ENCODE measurements at regions not wholly inside any gene's neighbourhood (a gene's known extent, or its start where the extent isn't known, plus 50 kb on each side); places are given as distances from the start of the nearest gene placed in this dataset.
A peak's percentile ranks its signal among the peaks of the same experiment; 100 is the strongest.

- DNase-seq (ENCODE audit: low read depth): no peak
- TF ChIP-seq, protein P1, sequence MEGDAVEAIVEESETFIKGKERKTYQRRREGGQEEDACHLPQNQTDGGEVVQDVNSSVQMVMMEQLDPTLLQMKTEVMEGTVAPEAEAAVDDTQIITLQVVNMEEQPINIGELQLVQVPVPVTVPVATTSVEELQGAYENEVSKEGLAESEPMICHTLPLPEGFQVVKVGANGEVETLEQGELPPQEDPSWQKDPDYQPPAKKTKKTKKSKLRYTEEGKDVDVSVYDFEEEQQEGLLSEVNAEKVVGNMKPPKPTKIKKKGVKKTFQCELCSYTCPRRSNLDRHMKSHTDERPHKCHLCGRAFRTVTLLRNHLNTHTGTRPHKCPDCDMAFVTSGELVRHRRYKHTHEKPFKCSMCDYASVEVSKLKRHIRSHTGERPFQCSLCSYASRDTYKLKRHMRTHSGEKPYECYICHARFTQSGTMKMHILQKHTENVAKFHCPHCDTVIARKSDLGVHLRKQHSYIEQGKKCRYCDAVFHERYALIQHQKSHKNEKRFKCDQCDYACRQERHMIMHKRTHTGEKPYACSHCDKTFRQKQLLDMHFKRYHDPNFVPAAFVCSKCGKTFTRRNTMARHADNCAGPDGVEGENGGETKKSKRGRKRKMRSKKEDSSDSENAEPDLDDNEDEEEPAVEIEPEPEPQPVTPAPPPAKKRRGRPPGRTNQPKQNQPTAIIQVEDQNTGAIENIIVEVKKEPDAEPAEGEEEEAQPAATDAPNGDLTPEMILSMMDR (IDR thresholded peaks at IDR 0.05; ENCODE audit: insufficient read depth, low read depth, low read length, missing control alignments): no peak
- no peak overlapping the region for H3K4me3 ChIP-seq (ENCODE audit: low read length)
Observed at GRCh38 chr5:162624110-162624509, 556.5 kb downstream of the GABRG2 start.

- DNase-seq (ENCODE audit: low read depth): no peak
- no peak overlapping the region for H3K4me3 ChIP-seq (ENCODE audit: low read length)
- TF ChIP-seq, protein P1 (IDR thresholded peaks at IDR 0.05; ENCODE audit: insufficient read depth, low read depth, low read length, missing control alignments): no peak
Observed at GRCh38 chr5:162637481-162637880, 569.9 kb downstream of the GABRG2 start.

GRCh38 chr5:162638849-162639248 lies 571.3 kb downstream of the GABRG2 start:
- no peak for DNase-seq (ENCODE audit: low read depth)
- TF ChIP-seq, protein P1 (IDR thresholded peaks at IDR 0.05; ENCODE audit: insufficient read depth, low read depth, low read length, missing control alignments): no peak
- H3K4me3 ChIP-seq (ENCODE audit: low read length): no peak overlapping the region

GRCh38 chr5:162641142-162641813 lies 573.7 kb downstream of the GABRG2 start:
- TF ChIP-seq, protein P1 (IDR thresholded peaks at IDR 0.05; ENCODE audit: insufficient read depth, low read depth, low read length, missing control alignments): no peak
- H3K4me3 ChIP-seq (ENCODE audit: low read length): no peak overlapping the region
- DNase-seq (ENCODE audit: low read depth): no peak

- TF ChIP-seq, protein P1 (IDR thresholded peaks at IDR 0.05; ENCODE audit: insufficient read depth, low read depth, low read length, missing control alignments): no peak
- no peak for DNase-seq (ENCODE audit: low read depth)
- H3K4me3 ChIP-seq (ENCODE audit: low read length): no peak overlapping the region
Observed at GRCh38 chr5:162654661-162655405, 587.3 kb downstream of the GABRG2 start.

- TF ChIP-seq, protein P1 (IDR thresholded peaks at IDR 0.05; ENCODE audit: insufficient read depth, low read depth, low read length, missing control alignments): no peak
- peak; percentile 4 for DNase-seq (ENCODE audit: low read depth)
Observed at GRCh38 chr5:162657076-162657475, 589.5 kb downstream of the GABRG2 start.

More at GRCh38 chr5:162657076-162657475, 589.5 kb downstream of the GABRG2 start:
- no peak overlapping the region for H3K4me3 ChIP-seq (ENCODE audit: low read length)

Measured in epithelial cell of esophagus (primary cell).